Choroid plexus epithelial cell (primary cell): ENCODE measurements at regions not wholly inside any gene's neighbourhood (a gene's known extent, or its start where the extent isn't known, plus 50 kb on each side); places are given as distances from the start of the nearest gene placed in this dataset.

Experiments used
- DNase-seq: peaks from one replicate; pipeline ENCODE4 v3.0.0-alpha.2; 2010; ENCODE audit warnings: low read depth
- H3K4me3 ChIP-seq: 2 replicates; pipeline ENCODE4 v1.5.1; 2011; ENCODE audit warnings: low read depth, mild to moderate bottlenecking, control low read depth, low read length, moderate library complexity
- CTCF ChIP-seq: conservative IDR thresholded peaks from 2 replicates; pipeline ENCODE4 v1.5.1; 2011; ENCODE audit warnings: low read depth, mild to moderate bottlenecking, control low read depth, inconsistent platforms, low read length, moderate library complexity

DNA sequence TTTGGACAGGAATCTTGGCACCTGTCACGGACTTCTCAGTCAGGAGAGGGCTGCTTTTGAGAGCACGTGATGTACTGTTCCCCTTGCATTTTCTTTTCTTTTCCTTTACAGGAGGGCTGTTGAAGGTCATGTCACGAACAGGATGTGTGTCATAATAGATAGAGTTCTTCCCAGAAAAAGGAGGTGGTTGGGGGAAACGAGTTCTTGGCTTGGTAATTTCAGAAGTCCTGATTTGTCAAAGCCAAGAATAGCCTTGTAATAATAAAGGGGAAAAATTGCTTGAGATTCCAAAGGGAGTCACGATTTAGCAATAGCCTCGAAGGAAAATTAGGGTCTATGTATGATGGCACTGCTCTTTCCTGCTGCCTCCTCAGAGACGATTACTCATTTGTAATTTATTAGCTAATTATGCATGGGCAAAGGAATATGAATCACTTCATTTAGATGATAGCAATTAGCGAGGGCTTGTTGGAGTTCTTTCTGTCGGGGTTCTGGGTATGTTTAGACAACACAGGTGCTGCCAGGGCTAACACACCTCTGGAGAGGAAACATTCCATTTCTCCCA lies 277.7 kb upstream of the N4BP1 start:
- no peak overlapping the region for H3K4me3 ChIP-seq
- TF ChIP-seq CTCF = no peak
- DNase-seq = no peak

DNA sequence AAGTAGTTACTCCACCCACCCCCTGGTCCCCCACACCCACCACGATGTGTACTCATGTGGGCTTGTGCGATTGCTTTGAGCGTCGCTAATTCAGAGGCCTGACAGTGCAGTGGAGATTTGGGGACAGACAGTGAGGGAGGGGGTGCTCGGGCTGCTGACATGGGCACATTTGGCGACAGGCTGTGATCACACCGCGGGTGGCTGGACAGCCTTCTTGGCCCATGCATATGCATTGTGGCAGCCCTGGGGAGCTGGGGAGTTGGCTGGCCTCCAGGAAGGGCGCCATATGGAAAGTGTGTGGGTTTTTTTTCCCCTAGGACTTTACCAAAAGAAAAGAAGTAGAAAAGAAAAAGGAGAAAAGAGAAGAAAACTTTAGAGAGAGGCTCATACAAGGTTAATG lies 275.5 kb upstream of the N4BP1 start:
- no peak for DNase-seq
- no peak overlapping the region for H3K4me3 ChIP-seq
- TF ChIP-seq CTCF = no peak

GRCh38 chr16:48881272-48881671 lies 271.3 kb upstream of the N4BP1 start:
- no peak overlapping the region for H3K4me3 ChIP-seq
- no peak for TF ChIP-seq CTCF
- no peak for DNase-seq

DNA sequence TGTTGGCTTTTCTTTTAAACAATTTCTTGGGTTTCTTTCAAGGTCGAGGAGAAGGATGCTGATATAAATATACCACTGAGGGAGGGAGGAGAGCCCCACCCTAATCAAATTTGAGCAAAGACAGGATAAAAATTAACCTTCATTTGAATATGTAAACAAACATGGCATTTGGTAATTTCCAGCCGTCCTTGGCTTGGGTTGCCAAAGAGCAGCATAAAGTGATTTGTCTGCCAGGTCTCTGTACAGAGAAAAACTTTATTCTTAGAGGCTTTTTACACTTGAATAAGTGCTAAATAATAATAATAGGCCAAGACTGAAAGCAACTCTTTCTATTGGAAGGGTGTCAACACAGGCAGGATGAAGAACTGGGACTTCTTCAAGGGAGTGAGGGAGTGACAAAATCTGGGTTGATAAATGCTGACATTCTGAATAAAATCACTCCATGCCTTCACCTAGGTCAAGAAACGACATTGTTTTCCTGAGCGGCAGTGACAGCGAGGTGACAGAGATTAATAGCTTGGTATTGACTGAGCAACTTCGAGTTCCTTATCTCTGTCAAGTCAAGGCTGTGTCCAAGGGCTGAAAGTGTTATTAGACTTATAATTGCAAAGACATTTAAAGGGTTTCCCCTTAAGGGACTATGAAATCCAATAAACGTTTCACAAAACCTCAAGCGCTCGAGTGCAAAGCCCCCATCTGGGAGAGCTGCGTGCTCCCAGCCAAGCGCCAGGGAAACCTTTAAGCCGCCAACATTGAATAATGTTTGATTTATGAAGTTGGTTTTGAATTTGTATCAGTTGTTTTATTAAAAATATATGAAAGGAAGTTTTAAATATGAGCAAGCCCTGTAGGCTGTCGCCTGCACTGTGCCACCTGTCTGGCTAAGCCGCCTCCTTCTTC lies 269.5 kb upstream of the N4BP1 start:
- no peak for TF ChIP-seq CTCF
- DNase-seq = no peak
- H3K4me3 ChIP-seq = no peak overlapping the region

GRCh38 chr16:48877946-48878345 lies 268.0 kb upstream of the N4BP1 start:
- no peak for TF ChIP-seq CTCF
- H3K4me3 ChIP-seq = no peak overlapping the region
- DNase-seq = no peak

DNA sequence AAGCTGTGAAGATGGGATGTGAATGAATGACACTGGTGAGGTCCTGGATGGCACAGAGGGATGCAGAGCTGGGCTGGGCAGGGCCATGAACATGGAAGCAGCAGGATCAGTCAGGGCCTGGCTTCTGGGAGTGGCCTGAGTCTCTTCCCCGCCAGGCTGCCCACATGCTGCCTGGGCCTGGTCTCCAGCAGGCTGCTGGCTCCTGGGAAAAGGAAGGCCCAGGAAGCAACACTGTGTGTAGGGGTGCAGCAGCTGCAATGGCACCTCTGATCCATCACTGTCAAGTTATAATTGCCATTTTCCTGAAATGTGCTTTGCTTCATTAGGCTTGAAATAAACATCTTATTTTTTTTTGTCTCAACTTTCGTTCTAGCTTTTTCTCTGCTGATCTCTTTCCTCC lies 260.2 kb upstream of the N4BP1 start:
- no peak overlapping the region for H3K4me3 ChIP-seq
- TF ChIP-seq CTCF = no peak
- DNase-seq = no peak

GRCh38 chr16:48865520-48865919 lies 255.5 kb upstream of the N4BP1 start:
- TF ChIP-seq CTCF = no peak
- DNase-seq = no peak
- no peak overlapping the region for H3K4me3 ChIP-seq
